ENCODE measurements at regions not wholly inside any gene's neighbourhood (a gene's known extent, or its start where the extent isn't known, plus 50 kb on each side); places are given as distances from the start of the nearest gene placed in this dataset.

DNA sequence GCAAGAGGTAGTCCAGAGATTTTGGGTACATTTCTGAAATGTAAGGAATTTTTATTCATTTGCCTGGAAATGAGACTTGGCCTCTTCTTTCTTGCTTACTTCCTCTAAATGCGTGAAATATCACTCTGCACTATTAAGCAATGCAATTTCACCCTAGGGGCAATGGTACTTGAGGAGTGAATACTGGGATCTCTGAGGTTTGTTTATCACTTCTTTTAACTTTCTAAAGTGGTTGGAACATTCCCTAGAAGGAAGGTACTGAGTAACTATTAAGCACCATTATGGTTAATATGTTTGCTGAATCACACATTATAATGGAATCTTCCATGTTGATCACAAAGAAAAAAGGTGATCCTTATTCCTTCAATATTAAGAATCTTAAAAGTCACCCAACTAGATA is 120.9 kb upstream of the CAND1 start:
- H2AFZ ChIP-seq (ENCODE audit: low read length): no peak overlapping the region
- no peaks in the 10 kb centered on the region for H3K9me3 ChIP-seq (ENCODE audit: low read length)
- ChIA-PET CTCF (ENCODE audit: unreplicated experiment) (no interaction called here), POLR2A (no interaction called here)
- H3K4me2 ChIP-seq (ENCODE audit: low read length): no peak overlapping the region
- H3K27ac ChIP-seq (ENCODE audit: low read depth, low read length, poor library complexity, severe bottlenecking): no peak overlapping the region
- intact Hi-C loops (cut with micrococcal nuclease; ENCODE audit: unreplicated experiment): no loop called here
- no TSS peak for BruUV-seq (replicated peaks)
- no peaks in the 10 kb centered on the region for H3K4me1 ChIP-seq (ENCODE audit: insufficient read depth, low read length, poor library complexity, severe bottlenecking)
- H3K4me3 ChIP-seq (ENCODE audit: low read depth, low read length, poor library complexity, severe bottlenecking): no peak overlapping the region
- H3K9me2 ChIP-seq (ENCODE audit: insufficient read depth, low read length): no peaks in the 10 kb centered on the region
- no peaks in the 10 kb centered on the region for H3K79me2 ChIP-seq (ENCODE audit: insufficient read depth, low read depth, low read length)
- no peaks in the 10 kb centered on the region for H3K36me3 ChIP-seq (ENCODE audit: insufficient read depth, low read length)
- TF ChIP-seq, protein P1, sequence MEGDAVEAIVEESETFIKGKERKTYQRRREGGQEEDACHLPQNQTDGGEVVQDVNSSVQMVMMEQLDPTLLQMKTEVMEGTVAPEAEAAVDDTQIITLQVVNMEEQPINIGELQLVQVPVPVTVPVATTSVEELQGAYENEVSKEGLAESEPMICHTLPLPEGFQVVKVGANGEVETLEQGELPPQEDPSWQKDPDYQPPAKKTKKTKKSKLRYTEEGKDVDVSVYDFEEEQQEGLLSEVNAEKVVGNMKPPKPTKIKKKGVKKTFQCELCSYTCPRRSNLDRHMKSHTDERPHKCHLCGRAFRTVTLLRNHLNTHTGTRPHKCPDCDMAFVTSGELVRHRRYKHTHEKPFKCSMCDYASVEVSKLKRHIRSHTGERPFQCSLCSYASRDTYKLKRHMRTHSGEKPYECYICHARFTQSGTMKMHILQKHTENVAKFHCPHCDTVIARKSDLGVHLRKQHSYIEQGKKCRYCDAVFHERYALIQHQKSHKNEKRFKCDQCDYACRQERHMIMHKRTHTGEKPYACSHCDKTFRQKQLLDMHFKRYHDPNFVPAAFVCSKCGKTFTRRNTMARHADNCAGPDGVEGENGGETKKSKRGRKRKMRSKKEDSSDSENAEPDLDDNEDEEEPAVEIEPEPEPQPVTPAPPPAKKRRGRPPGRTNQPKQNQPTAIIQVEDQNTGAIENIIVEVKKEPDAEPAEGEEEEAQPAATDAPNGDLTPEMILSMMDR (conservative IDR thresholded peaks at IDR 0.05; ENCODE audit: low read length): no peak
- TF ChIP-seq EZH2phosphoT487 (IDR thresholded peaks at IDR 0.05; ENCODE audit: borderline replicate concordance, low read depth, low read length): no peak
- DNase-seq (ENCODE audit: low spot score): no peak
- H4K20me1 ChIP-seq (ENCODE audit: insufficient read depth, low read length): no peaks in the 10 kb centered on the region

DNA sequence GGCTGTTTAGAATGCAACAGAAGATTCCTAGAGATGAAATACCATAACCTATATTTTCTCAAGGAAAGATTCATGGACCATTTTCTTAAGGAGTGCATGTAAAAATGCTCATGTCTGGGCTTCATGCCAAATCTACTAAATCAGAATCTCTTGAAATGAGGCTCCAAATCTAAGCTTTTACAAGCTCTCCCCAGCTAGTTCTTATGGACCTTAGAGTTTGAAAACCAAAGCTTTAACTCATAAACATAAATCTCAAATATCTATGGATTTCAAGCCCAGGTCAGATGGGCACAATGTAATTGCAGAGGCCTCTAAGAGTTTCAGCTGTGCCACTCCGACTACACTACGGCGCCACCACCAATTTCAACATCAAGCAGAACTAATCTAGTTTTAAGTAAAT is 117.3 kb upstream of the CAND1 start:
- no TSS peak for BruUV-seq (replicated peaks)
- POLR2A ChIA-PET: interaction anchor here (0.7 kb wide), 1 partner anchor 1991 kb away, joined by 4 read pairs; no protein-coding TSS in a partner anchor
- Histone ChIP-seq H4K20me1 (ENCODE audit: insufficient read depth, low read length) (no peaks in the 10 kb centered on the region), H3K9me2 (ENCODE audit: insufficient read depth, low read length) (no peaks in the 10 kb centered on the region), H2AFZ (ENCODE audit: low read length) (no peak overlapping the region), H3K4me2 (ENCODE audit: low read length) (no peak overlapping the region), H3K4me1 (ENCODE audit: insufficient read depth, low read length, poor library complexity, severe bottlenecking) (no peaks in the 10 kb centered on the region), H3K9me3 (ENCODE audit: low read length) (no peaks in the 10 kb centered on the region), H3K27ac (ENCODE audit: low read depth, low read length, poor library complexity, severe bottlenecking) (no peak overlapping the region), H3K4me3 (ENCODE audit: low read depth, low read length, poor library complexity, severe bottlenecking) (no peak overlapping the region), H3K79me2 (ENCODE audit: insufficient read depth, low read depth, low read length) (no peaks in the 10 kb centered on the region), H3K36me3 (ENCODE audit: insufficient read depth, low read length) (no peaks in the 10 kb centered on the region)
- DNase-seq (ENCODE audit: low spot score): no peak
- intact Hi-C loops (cut with micrococcal nuclease; ENCODE audit: unreplicated experiment): no loop called here
- CTCF ChIA-PET (ENCODE audit: unreplicated experiment): interaction anchor here (1.3 kb wide), 1 partner anchor 9 kb away, joined by 3 read pairs; no protein-coding TSS in a partner anchor
- TF ChIP-seq EZH2phosphoT487 (IDR thresholded peaks at IDR 0.05; ENCODE audit: borderline replicate concordance, low read depth, low read length): no peak
- TF ChIP-seq, protein P1 (conservative IDR thresholded peaks at IDR 0.05; ENCODE audit: low read length): no peak

DNA sequence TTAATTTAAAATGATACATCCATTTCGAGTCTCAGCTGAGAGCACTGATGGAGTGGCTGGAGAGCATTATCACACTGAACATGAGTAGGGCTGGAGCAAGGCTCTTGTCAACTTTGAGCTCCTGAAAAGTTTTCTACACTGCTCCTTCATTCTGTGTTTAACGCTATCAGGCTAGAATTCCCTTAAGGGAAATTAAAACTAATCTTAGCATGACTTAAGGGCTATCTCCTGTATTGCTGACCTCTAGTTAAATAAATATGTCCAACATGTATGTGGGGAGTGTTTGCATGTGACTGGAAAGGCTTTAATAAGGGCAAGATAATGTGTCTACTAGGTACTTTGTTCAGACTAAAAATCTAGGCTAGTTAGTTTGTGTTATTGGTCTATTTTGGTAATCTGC is 116.7 kb upstream of the CAND1 start:
- CTCF ChIA-PET (ENCODE audit: unreplicated experiment): interaction anchor here (1.3 kb wide), 1 partner anchor 9 kb away, joined by 3 read pairs; no protein-coding TSS in a partner anchor
- Histone ChIP-seq H4K20me1 (ENCODE audit: insufficient read depth, low read length) (no peaks in the 10 kb centered on the region), H3K79me2 (ENCODE audit: insufficient read depth, low read depth, low read length) (no peaks in the 10 kb centered on the region), H3K4me3 (ENCODE audit: low read depth, low read length, poor library complexity, severe bottlenecking) (no peak overlapping the region), H3K9me3 (ENCODE audit: low read length) (no peaks in the 10 kb centered on the region), H3K9me2 (ENCODE audit: insufficient read depth, low read length) (no peaks in the 10 kb centered on the region), H3K4me1 (ENCODE audit: insufficient read depth, low read length, poor library complexity, severe bottlenecking) (no peaks in the 10 kb centered on the region), H3K4me2 (ENCODE audit: low read length) (no peak overlapping the region), H2AFZ (ENCODE audit: low read length) (no peak overlapping the region), H3K27ac (ENCODE audit: low read depth, low read length, poor library complexity, severe bottlenecking) (no peak overlapping the region), H3K36me3 (ENCODE audit: insufficient read depth, low read length) (no peaks in the 10 kb centered on the region)
- intact Hi-C loops (cut with micrococcal nuclease; ENCODE audit: unreplicated experiment): no loop called here
- POLR2A ChIA-PET: interaction anchor here (0.7 kb wide), 1 partner anchor 1990 kb away, joined by 4 read pairs; no protein-coding TSS in a partner anchor
- DNase-seq (ENCODE audit: low spot score): no peak
- no TSS peak for BruUV-seq (replicated peaks)
- TF ChIP-seq EZH2phosphoT487 (IDR thresholded peaks at IDR 0.05; ENCODE audit: borderline replicate concordance, low read depth, low read length): no peak
- TF ChIP-seq, protein P1 (conservative IDR thresholded peaks at IDR 0.05; ENCODE audit: low read length): no peak
